H1 (cell line): ENCODE measurements at regions not wholly inside any gene's neighbourhood (a gene's known extent, or its start where the extent isn't known, plus 50 kb on each side); places are given as distances from the start of the nearest gene placed in this dataset.

Experiments
- EGR1 ChIP-seq: IDR thresholded peaks from 2 replicates; pipeline ENCODE4 v1.6.1; 2011; ENCODE audit warnings: low read depth, low read length, borderline replicate concordance
- FOSL1 ChIP-seq: IDR thresholded peaks from 2 replicates; pipeline ENCODE4 v1.6.1; 2011; ENCODE audit warnings: mild to moderate bottlenecking, low read depth, low read length, moderate library complexity; ENCODE audit not compliant: insufficient read depth
- YY1 ChIP-seq: IDR thresholded peaks from 2 replicates; pipeline ENCODE4 v1.6.1; 2011; ENCODE audit warnings: low read depth, mild to moderate bottlenecking, low read length

- TF ChIP-seq EGR1 (no peak), YY1 (no peak), FOSL1 (no peak)
These were observed 987.3 kb downstream of the ADGRL2 start (continued) for GRCh38 chr1:82788038-82788437.
